Mesenchymal stem cell (in vitro differentiated cells and primary cell): ENCODE measurements at regions not wholly inside any gene's neighbourhood (a gene's known extent, or its start where the extent isn't known, plus 50 kb on each side); places are given as distances from the start of the nearest gene placed in this dataset.

Experiments used
- DNase-seq: peaks from one replicate; pipeline ENCODE4 v3.0.0-alpha.2; 2013
- H2AFZ ChIP-seq: one replicate; pipeline ENCODE4 v1.6.1; 2013; ENCODE audit warnings: low read depth, mild to moderate bottlenecking, control low read depth, inconsistent platforms, low read length, moderate library complexity
- H2AK5ac ChIP-seq: 2 replicates; pipeline ENCODE4 v1.6.1; 2013; ENCODE audit warnings: low read length, moderate library complexity, mild to moderate bottlenecking, inconsistent platforms; ENCODE audit not compliant: severe bottlenecking
- H2BK120ac ChIP-seq: one replicate; pipeline ENCODE4 v1.6.1; 2013; ENCODE audit warnings: low read depth, mild to moderate bottlenecking, inconsistent platforms, low read length, moderate library complexity
- H2BK12ac ChIP-seq, 2 experiments: one replicate each; pipeline ENCODE4 v1.6.1; 2013; ENCODE audit warnings: inconsistent platforms in 2 of 2, low read length in 2 of 2, mild to moderate bottlenecking in 2 of 2, moderate library complexity in 2 of 2, control low read depth in 1 of 2
- H2BK15ac ChIP-seq: one replicate; pipeline ENCODE4 v1.6.1; 2013; ENCODE audit warnings: mild to moderate bottlenecking, low read depth, inconsistent platforms; ENCODE audit not compliant: poor library complexity, severe bottlenecking
- H2BK5ac ChIP-seq: 2 replicates; pipeline ENCODE4 v1.6.1; 2013; ENCODE audit warnings: low read depth, mild to moderate bottlenecking, low read length, control low read depth, inconsistent platforms; ENCODE audit not compliant: poor library complexity, severe bottlenecking
- H3K14ac ChIP-seq, 2 experiments: one replicate each; pipeline ENCODE4 v1.6.1; 2013; ENCODE audit warnings: inconsistent platforms in 2 of 2, low read length in 2 of 2, control low read depth in 1 of 2, mild to moderate bottlenecking in 1 of 2, moderate library complexity in 1 of 2
- H3K18ac ChIP-seq, 2 experiments: one replicate each; pipeline ENCODE4 v1.6.1; 2013; ENCODE audit warnings: inconsistent platforms in 2 of 2, low read length in 2 of 2, control low read depth in 1 of 2, low read depth in 1 of 2, mild to moderate bottlenecking in 1 of 2
- H3K23ac ChIP-seq, 2 experiments: one replicate each; pipeline ENCODE4 v1.6.1; 2013; ENCODE audit warnings: inconsistent platforms in 2 of 2, low read length in 2 of 2, mild to moderate bottlenecking in 2 of 2, moderate library complexity in 2 of 2, control low read depth in 1 of 2
- H3K27ac ChIP-seq: 2 replicates; pipeline ENCODE4 v1.5.1; 2013; ENCODE audit warnings: mild to moderate bottlenecking, moderate library complexity, low read length, control low read depth, inconsistent platforms; ENCODE audit not compliant: poor library complexity, severe bottlenecking
- H3K27me3 ChIP-seq, 2 experiments: 2 replicates each; pipeline versions ENCODE4 v1.6.1 to v1.7.0; 2013; ENCODE audit warnings: low read length in 2 of 2, mild to moderate bottlenecking in 2 of 2, moderate library complexity in 2 of 2, control low read depth in 1 of 2, inconsistent platforms in 1 of 2; ENCODE audit not compliant: control insufficient read depth in 1 of 2, insufficient read depth in 1 of 2
- H3K36me3 ChIP-seq, 2 experiments: 2 replicates each; pipeline versions ENCODE4 v1.6.1 to v1.7.0; 2013; ENCODE audit warnings: low read length in 2 of 2, control low read depth in 1 of 2, inconsistent platforms in 1 of 2, low read depth in 1 of 2, mild to moderate bottlenecking in 1 of 2; ENCODE audit not compliant: insufficient read depth in 2 of 2, control insufficient read depth in 1 of 2
- H3K4ac ChIP-seq, 2 experiments: one replicate each; pipeline ENCODE4 v1.6.1; 2013; ENCODE audit warnings: inconsistent platforms in 2 of 2, low read length in 2 of 2, mild to moderate bottlenecking in 2 of 2, moderate library complexity in 2 of 2, control low read depth in 1 of 2, low read depth in 1 of 2
- H3K4me1 ChIP-seq: 2 replicates; pipeline ENCODE4 v1.6.1; 2013; ENCODE audit warnings: low read depth, low read length, control low read depth; ENCODE audit not compliant: control insufficient read depth, insufficient read depth
- H3K4me2 ChIP-seq: 2 replicates; pipeline ENCODE4 v1.6.1; 2013; ENCODE audit warnings: low read length, mild to moderate bottlenecking, inconsistent platforms; ENCODE audit not compliant: poor library complexity, severe bottlenecking
- H3K4me3 ChIP-seq, 2 experiments: 2 replicates each; pipeline versions ENCODE4 v1.5.1 to v1.7.0; 2013; ENCODE audit warnings: low read length in 2 of 2, mild to moderate bottlenecking in 2 of 2, control low read depth in 1 of 2, low read depth in 1 of 2; ENCODE audit not compliant: insufficient read depth in 1 of 2
- H3K79me1 ChIP-seq: replicated peaks from 2 replicates; pipeline ENCODE4 v1.6.1; 2013; ENCODE audit warnings: mild to moderate bottlenecking, control low read depth, low read length, inconsistent platforms; ENCODE audit not compliant: poor library complexity, severe bottlenecking
- H3K9ac ChIP-seq: 2 replicates; pipeline ENCODE4 v1.7.0; 2013; ENCODE audit warnings: mild to moderate bottlenecking, low read length, moderate library complexity
- H3K9me3 ChIP-seq: 2 replicates; pipeline ENCODE4 v1.7.0; 2013; ENCODE audit warnings: mild to moderate bottlenecking, low read length; ENCODE audit not compliant: control insufficient read depth
- H4K8ac ChIP-seq: one replicate; pipeline ENCODE4 v1.6.1; 2013; ENCODE audit warnings: inconsistent platforms, mild to moderate bottlenecking, low read length, moderate library complexity
- H4K91ac ChIP-seq: one replicate; pipeline ENCODE4 v1.6.1; 2013; ENCODE audit warnings: mild to moderate bottlenecking, low read length, inconsistent platforms
- WGBS: methylation state at CpG from one replicate; pipeline ENCODE4 v1.1.7; 2013; ENCODE audit warnings: mixed read lengths; 5-methylcytosine and 5-hydroxymethylcytosine counted together

DNA sequence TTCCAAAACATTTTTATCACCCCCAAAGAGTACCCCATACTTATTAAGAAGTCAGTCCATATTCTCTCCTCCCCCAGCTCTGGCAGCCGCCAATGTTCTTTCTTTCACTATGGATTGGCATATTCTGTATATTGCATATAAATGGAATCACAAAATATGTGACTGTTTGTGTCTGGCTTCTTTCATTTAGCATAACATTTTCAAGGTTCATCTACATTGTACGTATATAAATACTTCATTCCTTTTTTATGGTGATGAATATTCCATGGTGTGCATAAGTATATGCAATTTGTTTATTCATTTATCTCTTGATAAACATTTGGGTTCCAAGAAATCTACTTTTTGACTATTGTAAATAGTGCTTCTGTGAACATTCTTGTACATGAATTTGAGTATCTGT is 653.1 kb downstream of the XPNPEP1 start:
- H3K14ac ChIP-seq = no peak overlapping the region
- no peak overlapping the region for H4K8ac ChIP-seq
- H3K4me3 ChIP-seq = no peak overlapping the region
- WGBS = no CpG with 5 or more reads among the region's 2 CpGs
- H4K91ac ChIP-seq = no peak overlapping the region
- no peak overlapping the region for H3K23ac ChIP-seq
- no peaks in the 10 kb centered on the region for H3K79me1 ChIP-seq
- H2AK5ac ChIP-seq = no peak overlapping the region
- H3K27me3 ChIP-seq = no peaks in the 10 kb centered on the region
- no peak overlapping the region for H3K4ac ChIP-seq
- H2BK15ac ChIP-seq = no peak overlapping the region
- H3K27ac ChIP-seq = no peak overlapping the region
- H3K4me2 ChIP-seq = no peak overlapping the region
- no peak overlapping the region for H2BK120ac ChIP-seq
- H2BK5ac ChIP-seq = no peak overlapping the region
- H3K4me1 ChIP-seq = no peaks in the 10 kb centered on the region
- no peaks in the 10 kb centered on the region for H3K36me3 ChIP-seq
- H3K9ac ChIP-seq = no peak overlapping the region
- no peak for DNase-seq
- peaks cover 3% of the 10 kb centered on the region for H3K9me3 ChIP-seq
- H3K18ac ChIP-seq = no peak overlapping the region
- no peak overlapping the region for H2BK12ac ChIP-seq
- H2AFZ ChIP-seq = no peak overlapping the region

- H2BK5ac ChIP-seq = no peak overlapping the region
- H3K27ac ChIP-seq = no peak overlapping the region
- H3K36me3 ChIP-seq = no peaks in the 10 kb centered on the region
- no peak overlapping the region for H3K4ac ChIP-seq
- WGBS = 92% methylated on average over 2 of the region's 3 CpGs
- no peak overlapping the region for H3K9ac ChIP-seq
- H3K14ac ChIP-seq = no peak overlapping the region
- H2BK12ac ChIP-seq = no peak overlapping the region
- no peaks in the 10 kb centered on the region for H3K4me1 ChIP-seq
- no peak for DNase-seq
- no peak overlapping the region for H3K4me3 ChIP-seq
- no peak overlapping the region for H2BK15ac ChIP-seq
- no peak overlapping the region for H2BK120ac ChIP-seq
- H3K4me2 ChIP-seq = no peak overlapping the region
- H4K91ac ChIP-seq = no peak overlapping the region
- no peak overlapping the region for H2AFZ ChIP-seq
- no peaks in the 10 kb centered on the region for H3K27me3 ChIP-seq
- H3K23ac ChIP-seq = no peak overlapping the region
- peaks cover 6% of the 10 kb centered on the region for H3K9me3 ChIP-seq
- H3K79me1 ChIP-seq = no peaks in the 10 kb centered on the region
- H2AK5ac ChIP-seq = no peak overlapping the region
- H4K8ac ChIP-seq = no peak overlapping the region
- H3K18ac ChIP-seq = no peak overlapping the region
Observed at GRCh38 chr10:109264004-109264403, 659.3 kb downstream of the XPNPEP1 start.

GRCh38 chr10:109261231-109261630 is 662.1 kb downstream of the XPNPEP1 start:
- H3K4me1 ChIP-seq = no peaks in the 10 kb centered on the region
- peak overlapping the region in 1 of 2 experiments; percentile 23 for H2BK12ac ChIP-seq
- no peak overlapping the region for H3K27ac ChIP-seq
- H4K91ac ChIP-seq = peak overlapping the region; percentile 50
- no peak overlapping the region for H2AFZ ChIP-seq
- no peak overlapping the region for H3K18ac ChIP-seq
- DNase-seq = no peak
- no peak overlapping the region for H3K4me2 ChIP-seq
- no peaks in the 10 kb centered on the region for H3K27me3 ChIP-seq
- H3K14ac ChIP-seq = no peak overlapping the region
- no peak overlapping the region for H3K9ac ChIP-seq
- 97% methylated on average over 2 of the region's 2 CpGs for WGBS
- H3K79me1 ChIP-seq = no peaks in the 10 kb centered on the region
- peak overlapping the region; percentile 34 for H2BK120ac ChIP-seq
- H2BK15ac ChIP-seq = no peak overlapping the region
- H4K8ac ChIP-seq = no peak overlapping the region
- H3K23ac ChIP-seq = no peak overlapping the region
- no peaks in the 10 kb centered on the region for H3K36me3 ChIP-seq
- H2AK5ac ChIP-seq = no peak overlapping the region
- H3K4me3 ChIP-seq = no peak overlapping the region
- no peak overlapping the region for H2BK5ac ChIP-seq
- no peak overlapping the region for H3K4ac ChIP-seq
- H3K9me3 ChIP-seq = peaks cover 6% of the 10 kb centered on the region

DNA sequence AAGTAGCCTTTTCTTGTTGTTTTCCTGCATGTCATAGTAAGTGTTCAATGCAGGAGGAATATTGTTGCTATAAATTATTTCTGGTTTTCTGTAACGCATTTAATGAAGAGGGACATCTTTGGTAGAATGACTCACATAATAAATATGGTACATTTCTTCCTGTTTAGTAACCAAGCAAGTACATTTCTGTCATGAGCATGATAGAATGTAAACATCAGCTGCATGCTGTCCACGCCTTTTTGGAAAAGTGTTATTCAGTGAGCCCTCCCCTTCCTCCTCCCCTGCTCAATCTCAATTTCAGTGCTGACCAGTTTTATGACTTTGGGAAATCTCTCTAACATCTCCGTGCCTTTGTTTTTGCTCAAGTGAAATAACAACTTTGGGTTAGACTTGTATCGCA is 664.0 kb downstream of the XPNPEP1 start:
- DNase-seq = peak; percentile 72
- Histone ChIP-seq H2BK12ac (no peak overlapping the region), H3K23ac (no peak overlapping the region), H2AK5ac (no peak overlapping the region), H3K18ac (peak overlapping the region in 1 of 2 experiments; percentile 6), H2AFZ (no peak overlapping the region), H3K9ac (no peak overlapping the region), H3K4me3 (no peak overlapping the region), H4K91ac (no peak overlapping the region), H3K4ac (no peak overlapping the region), H3K79me1 (no peaks in the 10 kb centered on the region), H3K4me1 (no peaks in the 10 kb centered on the region), H2BK5ac (no peak overlapping the region), H2BK15ac (no peak overlapping the region), H3K27me3 (no peaks in the 10 kb centered on the region), H3K9me3 (peaks cover 6% of the 10 kb centered on the region), H4K8ac (no peak overlapping the region), H2BK120ac (no peak overlapping the region), H3K36me3 (no peaks in the 10 kb centered on the region), H3K14ac (no peak overlapping the region), H3K4me2 (no peak overlapping the region), H3K27ac (no peak overlapping the region)
- 14% methylated on average over 2 of the region's 4 CpGs for WGBS
